C4-2B (cell line): ENCODE measurements at regions not wholly inside any gene's neighbourhood (a gene's known extent, or its start where the extent isn't known, plus 50 kb on each side); places are given as distances from the start of the nearest gene placed in this dataset.

Experiments used
- ZFX ChIP-seq: fragments of 450-650 bp; IDR thresholded peaks from 2 replicates; pipeline ENCODE4 v1.6.1; 2017
- TF ChIP-seq, protein P1 (sequence below): fragments of 450-650 bp; conservative IDR thresholded peaks from 2 replicates; pipeline ENCODE4 v1.5.1; 2017; ENCODE audit warnings: mild to moderate bottlenecking

DNA sequence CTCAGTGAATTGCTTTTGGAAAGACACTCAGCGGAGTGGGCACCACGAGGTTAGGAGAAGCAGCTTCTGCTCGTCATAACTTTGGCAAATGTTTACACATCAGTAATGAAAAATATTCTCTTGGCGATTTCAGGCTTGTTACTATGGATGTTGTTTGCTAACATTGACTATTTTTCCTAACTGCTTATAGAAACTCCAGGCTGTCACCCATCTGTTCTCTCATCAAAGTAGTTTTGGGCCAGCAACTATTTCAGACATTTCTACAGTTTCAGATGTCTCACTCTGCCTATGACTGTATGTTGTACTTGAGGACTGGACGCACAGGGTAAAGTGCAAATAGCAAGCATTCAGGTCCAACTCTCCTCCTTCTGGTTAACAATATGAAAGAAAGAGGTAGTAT is 346.7 kb downstream of the TRIML1 start:
- TF ChIP-seq, protein P1, sequence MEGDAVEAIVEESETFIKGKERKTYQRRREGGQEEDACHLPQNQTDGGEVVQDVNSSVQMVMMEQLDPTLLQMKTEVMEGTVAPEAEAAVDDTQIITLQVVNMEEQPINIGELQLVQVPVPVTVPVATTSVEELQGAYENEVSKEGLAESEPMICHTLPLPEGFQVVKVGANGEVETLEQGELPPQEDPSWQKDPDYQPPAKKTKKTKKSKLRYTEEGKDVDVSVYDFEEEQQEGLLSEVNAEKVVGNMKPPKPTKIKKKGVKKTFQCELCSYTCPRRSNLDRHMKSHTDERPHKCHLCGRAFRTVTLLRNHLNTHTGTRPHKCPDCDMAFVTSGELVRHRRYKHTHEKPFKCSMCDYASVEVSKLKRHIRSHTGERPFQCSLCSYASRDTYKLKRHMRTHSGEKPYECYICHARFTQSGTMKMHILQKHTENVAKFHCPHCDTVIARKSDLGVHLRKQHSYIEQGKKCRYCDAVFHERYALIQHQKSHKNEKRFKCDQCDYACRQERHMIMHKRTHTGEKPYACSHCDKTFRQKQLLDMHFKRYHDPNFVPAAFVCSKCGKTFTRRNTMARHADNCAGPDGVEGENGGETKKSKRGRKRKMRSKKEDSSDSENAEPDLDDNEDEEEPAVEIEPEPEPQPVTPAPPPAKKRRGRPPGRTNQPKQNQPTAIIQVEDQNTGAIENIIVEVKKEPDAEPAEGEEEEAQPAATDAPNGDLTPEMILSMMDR: no peak
- no peak for TF ChIP-seq ZFX
